ENCODE measurements at regions not wholly inside any gene's neighbourhood (a gene's known extent, or its start where the extent isn't known, plus 50 kb on each side); places are given as distances from the start of the nearest gene placed in this dataset.

- Histone ChIP-seq H3K4me1 (ENCODE audit: low read depth, poor library complexity, severe bottlenecking) (no peaks in the 10 kb centered on the region), H4K20me1 (ENCODE audit: insufficient read depth) (no peaks in the 10 kb centered on the region), H3K27ac (no peak overlapping the region), H3K27me3 (ENCODE audit: insufficient read depth, low read depth) (no peaks in the 10 kb centered on the region), H3K4me3 (IDR thresholded peaks at IDR 0.05; ENCODE audit: insufficient read depth, low read depth, low read length) (no peak overlapping the region), H3K4me2 (no peak overlapping the region), H3K9ac (no peak overlapping the region), H2AFZ (ENCODE audit: low read depth) (no peak overlapping the region), H3K79me2 (ENCODE audit: insufficient read depth, low read depth) (no peaks in the 10 kb centered on the region), H3K36me3 (ENCODE audit: insufficient read depth) (no peaks in the 10 kb centered on the region)
- TF ChIP-seq CTCF (conservative IDR thresholded peaks at IDR 0.05; ENCODE audit: low read depth, low read length), result no peak
Observed at GRCh38 chr16:35485915-35486314, 2026.5 kb downstream of the TP53TG3F start.

- no peak for TF ChIP-seq CTCF (conservative IDR thresholded peaks at IDR 0.05; ENCODE audit: low read depth, low read length)
- Histone ChIP-seq H3K4me3 (IDR thresholded peaks at IDR 0.05; ENCODE audit: insufficient read depth, low read depth, low read length) (no peak overlapping the region), H3K36me3 (ENCODE audit: insufficient read depth) (no peaks in the 10 kb centered on the region), H3K27me3 (ENCODE audit: insufficient read depth, low read depth) (no peaks in the 10 kb centered on the region), H2AFZ (ENCODE audit: low read depth) (no peak overlapping the region), H3K4me2 (no peak overlapping the region), H3K9ac (no peak overlapping the region), H4K20me1 (ENCODE audit: insufficient read depth) (no peaks in the 10 kb centered on the region), H3K27ac (no peak overlapping the region), H3K4me1 (ENCODE audit: low read depth, poor library complexity, severe bottlenecking) (no peaks in the 10 kb centered on the region), H3K79me2 (ENCODE audit: insufficient read depth, low read depth) (no peaks in the 10 kb centered on the region)
Observed at GRCh38 chr16:35492225-35492624, 2032.8 kb downstream of the TP53TG3F start.

- no peaks in the 10 kb centered on the region for H3K27me3 ChIP-seq (ENCODE audit: insufficient read depth, low read depth)
- H3K79me2 ChIP-seq (ENCODE audit: insufficient read depth, low read depth), result no peaks in the 10 kb centered on the region
- H4K20me1 ChIP-seq (ENCODE audit: insufficient read depth), result no peaks in the 10 kb centered on the region
- H3K4me2 ChIP-seq, result no peak overlapping the region
- H3K9ac ChIP-seq, result no peak overlapping the region
- H3K4me3 ChIP-seq (IDR thresholded peaks at IDR 0.05; ENCODE audit: insufficient read depth, low read depth, low read length), result no peak overlapping the region
- no peak for TF ChIP-seq CTCF (conservative IDR thresholded peaks at IDR 0.05; ENCODE audit: low read depth, low read length)
- no peak overlapping the region for H2AFZ ChIP-seq (ENCODE audit: low read depth)
- no peaks in the 10 kb centered on the region for H3K4me1 ChIP-seq (ENCODE audit: low read depth, poor library complexity, severe bottlenecking)
- no peak overlapping the region for H3K27ac ChIP-seq
- no peaks in the 10 kb centered on the region for H3K36me3 ChIP-seq (ENCODE audit: insufficient read depth)
Observed at GRCh38 chr16:35497399-35497798, 2038.0 kb downstream of the TP53TG3F start.

GRCh38 chr16:35506018-35506897, 2046.8 kb downstream of the TP53TG3F start:
- Histone ChIP-seq H4K20me1 (ENCODE audit: insufficient read depth) (no peaks in the 10 kb centered on the region), H2AFZ (ENCODE audit: low read depth) (no peak overlapping the region), H3K27ac (no peak overlapping the region), H3K4me1 (ENCODE audit: low read depth, poor library complexity, severe bottlenecking) (no peaks in the 10 kb centered on the region), H3K36me3 (ENCODE audit: insufficient read depth) (no peaks in the 10 kb centered on the region), H3K79me2 (ENCODE audit: insufficient read depth, low read depth) (no peaks in the 10 kb centered on the region), H3K4me2 (no peak overlapping the region), H3K27me3 (ENCODE audit: insufficient read depth, low read depth) (no peaks in the 10 kb centered on the region), H3K9ac (no peak overlapping the region), H3K4me3 (IDR thresholded peaks at IDR 0.05; ENCODE audit: insufficient read depth, low read depth, low read length) (no peak overlapping the region)
- TF ChIP-seq CTCF (conservative IDR thresholded peaks at IDR 0.05; ENCODE audit: low read depth, low read length), result no peak

Measured in KMS-11 (cell line).